ENCODE measurements at regions not wholly inside any gene's neighbourhood (a gene's known extent, or its start where the extent isn't known, plus 50 kb on each side); places are given as distances from the start of the nearest gene placed in this dataset.

GRCh38 chrX:1052021-1052420 lies 160.4 kb downstream of the CRLF2 start (continued):
- TF ChIP-seq MYC (IDR thresholded peaks at IDR 0.05; ENCODE audit: insufficient read depth, insufficient read length, insufficient replicate concordance, low read length, severe bottlenecking) (no peak), ASH2L (IDR thresholded peaks at IDR 0.05; ENCODE audit: borderline replicate concordance, low read depth) (no peak)

- H3K27ac ChIP-seq (ENCODE audit: control insufficient read depth, insufficient read depth): no peak overlapping the region
- no peak for FAIRE-seq
- no peak for DNase-seq (ENCODE audit: low read depth, low spot score)
- ChIA-PET RAD21 (ENCODE audit: unreplicated experiment) (no interaction called here), SMC1A (ENCODE audit: uncharacterized antibody, unreplicated experiment) (no interaction called here), CTCF (no interaction called here), POLR2A (no interaction called here)
- no peaks in the 10 kb centered on the region for H3K27me3 ChIP-seq (replicated peaks in 1 of 2; ENCODE audit: control insufficient read depth in 2 of 2, insufficient read depth in 2 of 2, low read length in 1 of 2)
- TF ChIP-seq STAT3 (IDR thresholded peaks at IDR 0.05; ENCODE audit: low read depth, low read length): no peak
- TF ChIP-seq, protein P1, sequence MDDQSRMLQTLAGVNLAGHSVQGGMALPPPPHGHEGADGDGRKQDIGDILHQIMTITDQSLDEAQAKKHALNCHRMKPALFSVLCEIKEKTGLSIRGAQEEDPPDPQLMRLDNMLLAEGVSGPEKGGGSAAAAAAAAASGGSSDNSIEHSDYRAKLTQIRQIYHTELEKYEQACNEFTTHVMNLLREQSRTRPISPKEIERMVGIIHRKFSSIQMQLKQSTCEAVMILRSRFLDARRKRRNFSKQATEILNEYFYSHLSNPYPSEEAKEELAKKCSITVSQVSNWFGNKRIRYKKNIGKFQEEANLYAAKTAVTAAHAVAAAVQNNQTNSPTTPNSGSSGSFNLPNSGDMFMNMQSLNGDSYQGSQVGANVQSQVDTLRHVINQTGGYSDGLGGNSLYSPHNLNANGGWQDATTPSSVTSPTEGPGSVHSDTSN (IDR thresholded peaks at IDR 0.05; ENCODE audit: insufficient replicate concordance, low read depth, low read length): no peak
- TF ChIP-seq EGR1 (IDR thresholded peaks at IDR 0.05; ENCODE audit: borderline replicate concordance in 1 of 2, low read depth in 2 of 2, low read length in 2 of 2): no peak
- no peak overlapping the region for H3K9ac ChIP-seq (ENCODE audit: control insufficient read depth, insufficient read depth, low read length)
- in situ Hi-C loops (cut with MboI) (no loop called here), intact Hi-C loops (cut with micrococcal nuclease; ENCODE audit: unreplicated experiment) (no loop called here)
- 55% methylated on average over 1 of the region's 1 CpG for WGBS (ENCODE audit: insufficient coverage, insufficient replicate concordance, low lambda C conversion rate, missing lambda C conversion rate)
- no peak for ATAC-seq
- H2AFZ ChIP-seq (ENCODE audit: control insufficient read depth, low read depth, low read length): no peak overlapping the region
- no peaks in the 10 kb centered on the region for H3K4me1 ChIP-seq (ENCODE audit: control insufficient read depth, insufficient read depth, low read length)
- H3K9me3 ChIP-seq (replicated peaks; ENCODE audit: control insufficient read depth, insufficient read depth, low read length): peaks cover 8% of the 10 kb centered on the region
- H3K4me3 ChIP-seq: no peak overlapping the region
- H3K4me2 ChIP-seq (ENCODE audit: control insufficient read depth, insufficient read depth): no peak overlapping the region
- BruUV-seq (replicated peaks): no TSS peak
- no peaks in the 10 kb centered on the region for H3K79me2 ChIP-seq (ENCODE audit: control insufficient read depth, insufficient read depth, low read length)
- H3K36me3 ChIP-seq (ENCODE audit: control insufficient read depth in 2 of 2, insufficient read depth in 2 of 2, low read length in 1 of 2): no peaks in the 10 kb centered on the region
- H4K20me1 ChIP-seq (ENCODE audit: control insufficient read depth, insufficient read depth): no peaks in the 10 kb centered on the region
These were observed 161.0 kb downstream of the CRLF2 start for GRCh38 chrX:1051421-1051820.
